GM12892 (cell line): ENCODE measurements at regions not wholly inside any gene's neighbourhood (a gene's known extent, or its start where the extent isn't known, plus 50 kb on each side); places are given as distances from the start of the nearest gene placed in this dataset.

ENCODE experiments used
- POLR2AphosphoS5 ChIP-seq: IDR thresholded peaks from 2 replicates; pipeline ENCODE4 v1.6.1; 2011; ENCODE audit warnings: low read depth, low read length, control low read depth
- TAF1 ChIP-seq: IDR thresholded peaks from 2 replicates; pipeline ENCODE4 v1.6.1; 2011; ENCODE audit warnings: low read depth, mild to moderate bottlenecking, control low read depth, low read length, borderline replicate concordance

DNA sequence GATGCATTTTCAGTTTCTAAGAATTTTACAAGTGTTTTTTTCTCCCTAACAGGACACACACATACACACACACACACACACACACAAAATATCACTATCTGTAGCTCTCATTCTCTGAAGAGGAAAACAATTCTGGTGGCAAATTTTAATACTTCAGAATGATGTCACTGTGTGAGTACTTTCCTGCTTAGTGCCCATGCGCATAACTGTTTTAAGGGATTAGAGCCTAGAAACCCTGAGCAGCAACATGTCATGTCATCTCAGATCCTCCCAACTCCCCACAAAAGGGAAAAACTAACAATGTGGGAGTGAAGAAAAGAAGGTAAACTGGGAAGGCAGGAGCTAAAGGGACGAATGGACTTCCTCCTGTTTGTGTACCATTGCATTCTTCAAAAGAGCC is 401.2 kb downstream of the SPRY2 start:
- TF ChIP-seq TAF1, result no peak
- TF ChIP-seq POLR2AphosphoS5, result no peak
